Astrocyte of the cerebellum (primary cell): ENCODE measurements at regions not wholly inside any gene's neighbourhood (a gene's known extent, or its start where the extent isn't known, plus 50 kb on each side); places are given as distances from the start of the nearest gene placed in this dataset.
"Not testable (repeated sequence)": the region's sequence is repeated elsewhere in the genome, so short reads cannot be mapped to it uniquely, and the experiment has no call there.

ENCODE experiments used
- DNase-seq: peaks from one replicate; pipeline ENCODE4 v3.0.0-alpha.2; 2011; ENCODE audit warnings: low read depth
- H3K4me3 ChIP-seq: 2 replicates; pipeline ENCODE4 v1.5.1; 2011; ENCODE audit warnings: mild to moderate bottlenecking, low read depth, low read length, moderate library complexity
- in situ Hi-C: cut with HindIII; loops from 2 replicates; pipeline ENCODE4 v1.10.0; 2017; ENCODE audit warnings: low sequenced_read_pairs
- TF ChIP-seq, protein P1 (sequence below): IDR thresholded peaks from 2 replicates; pipeline ENCODE4 v1.5.1; 2012; ENCODE audit warnings: low read length, low read depth, moderate library complexity, mild to moderate bottlenecking; ENCODE audit errors: missing control alignments

DNA sequence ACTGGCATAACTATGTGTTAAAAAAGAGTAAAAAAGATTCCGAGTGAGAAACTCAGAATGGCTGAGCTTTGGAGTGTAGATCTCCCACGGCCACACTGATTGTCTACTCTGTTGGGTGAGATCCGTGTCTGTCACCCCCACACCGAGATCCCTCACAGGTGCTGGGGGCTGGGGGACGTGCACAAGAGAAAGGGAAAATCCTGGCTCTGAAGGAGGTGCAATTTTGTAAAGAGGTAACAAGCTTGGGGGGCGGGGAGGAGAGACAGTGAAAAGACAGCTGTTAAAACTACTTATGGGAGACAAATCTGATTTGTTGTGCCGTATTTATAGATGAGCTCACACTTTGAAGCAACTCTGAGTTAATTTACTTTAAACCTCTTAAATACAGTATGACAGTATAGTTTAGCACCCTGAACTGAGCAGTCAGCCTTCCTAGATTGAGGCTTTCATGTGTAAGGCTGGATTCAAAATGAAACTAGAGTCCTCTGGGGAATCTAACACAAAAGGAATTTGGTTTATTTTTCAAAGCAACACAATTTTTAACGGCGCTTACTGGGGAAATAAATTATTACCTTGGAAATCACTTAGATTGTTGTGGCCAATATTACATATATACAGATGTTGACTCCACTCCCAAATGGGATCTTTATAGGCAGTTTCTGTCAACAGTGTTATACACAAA is 167.4 kb upstream of the RGS6 start:
- TF ChIP-seq, protein P1, sequence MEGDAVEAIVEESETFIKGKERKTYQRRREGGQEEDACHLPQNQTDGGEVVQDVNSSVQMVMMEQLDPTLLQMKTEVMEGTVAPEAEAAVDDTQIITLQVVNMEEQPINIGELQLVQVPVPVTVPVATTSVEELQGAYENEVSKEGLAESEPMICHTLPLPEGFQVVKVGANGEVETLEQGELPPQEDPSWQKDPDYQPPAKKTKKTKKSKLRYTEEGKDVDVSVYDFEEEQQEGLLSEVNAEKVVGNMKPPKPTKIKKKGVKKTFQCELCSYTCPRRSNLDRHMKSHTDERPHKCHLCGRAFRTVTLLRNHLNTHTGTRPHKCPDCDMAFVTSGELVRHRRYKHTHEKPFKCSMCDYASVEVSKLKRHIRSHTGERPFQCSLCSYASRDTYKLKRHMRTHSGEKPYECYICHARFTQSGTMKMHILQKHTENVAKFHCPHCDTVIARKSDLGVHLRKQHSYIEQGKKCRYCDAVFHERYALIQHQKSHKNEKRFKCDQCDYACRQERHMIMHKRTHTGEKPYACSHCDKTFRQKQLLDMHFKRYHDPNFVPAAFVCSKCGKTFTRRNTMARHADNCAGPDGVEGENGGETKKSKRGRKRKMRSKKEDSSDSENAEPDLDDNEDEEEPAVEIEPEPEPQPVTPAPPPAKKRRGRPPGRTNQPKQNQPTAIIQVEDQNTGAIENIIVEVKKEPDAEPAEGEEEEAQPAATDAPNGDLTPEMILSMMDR: no peak
- no peak for DNase-seq
- in situ Hi-C loops: no loop called here
- no peak overlapping the region for H3K4me3 ChIP-seq

DNA sequence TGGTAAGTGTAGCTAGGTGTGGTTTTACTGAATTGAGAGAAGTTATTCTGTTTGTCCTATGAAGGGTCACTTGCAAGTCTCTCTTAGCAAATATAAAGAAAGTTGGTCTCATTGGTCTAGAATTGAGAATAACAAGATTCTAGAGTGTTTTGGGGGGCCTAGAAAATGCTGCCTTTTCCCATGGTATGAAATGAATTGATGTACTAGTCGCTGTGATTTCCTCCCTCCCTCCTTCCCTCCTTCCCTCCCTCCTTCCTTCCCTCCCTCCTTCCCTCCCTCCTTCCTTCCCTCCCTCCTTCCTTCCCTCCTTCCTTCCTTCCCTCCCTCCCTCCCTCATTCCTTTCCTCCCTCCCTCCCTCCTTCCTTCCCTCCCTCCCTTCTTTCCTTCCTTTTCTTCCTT is 166.7 kb upstream of the RGS6 start:
- in situ Hi-C loops: no loop called here
- DNase-seq: no peak
- no peak overlapping the region for H3K4me3 ChIP-seq
- TF ChIP-seq, protein P1: no peak

DNA sequence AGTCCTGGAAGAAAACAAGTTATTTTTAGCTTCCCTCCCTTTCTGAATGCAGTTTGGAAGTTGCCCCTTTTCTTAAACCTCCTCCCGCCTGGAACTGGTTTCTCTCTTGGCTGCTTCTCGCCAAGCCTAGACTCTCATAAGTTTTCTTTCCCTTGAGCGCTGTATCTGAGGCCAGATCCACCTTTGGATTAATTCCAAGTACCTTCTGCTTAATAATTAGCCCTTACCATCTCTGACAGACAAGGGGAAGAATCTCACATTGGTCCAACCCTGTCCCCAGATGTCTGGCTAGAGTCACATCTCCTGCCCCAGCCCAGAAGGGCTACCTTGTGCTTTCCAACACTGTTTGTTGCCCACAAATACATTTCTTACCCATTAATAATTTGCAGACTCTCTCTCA is 161.8 kb upstream of the RGS6 start:
- TF ChIP-seq, protein P1: no peak
- in situ Hi-C loops: no loop called here
- DNase-seq: no peak

DNA sequence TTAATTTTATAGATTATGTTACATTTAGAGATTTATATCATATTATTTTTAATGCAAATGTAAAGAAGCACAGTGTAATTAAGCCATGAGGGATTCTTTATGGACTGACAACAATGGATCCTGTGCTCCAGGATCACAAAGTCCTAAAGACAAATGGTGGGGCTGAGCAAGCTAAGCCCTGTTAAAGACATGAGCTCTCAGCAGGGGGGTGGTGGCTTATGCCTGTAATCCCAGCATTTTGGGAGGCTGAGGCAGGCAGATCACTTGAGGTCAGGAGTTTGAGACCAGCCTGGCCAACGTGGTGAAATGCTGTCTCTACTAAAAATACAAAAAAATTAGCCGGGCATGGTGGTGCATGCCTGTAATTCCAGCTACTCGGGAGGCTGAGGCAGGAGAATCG is 160.8 kb upstream of the RGS6 start:
- in situ Hi-C loops, H3K4me3 ChIP-seq, DNase-seq: not testable (repeated sequence)

More for the DNA sequence above, 161.8 kb upstream of the RGS6 start:
- no peak overlapping the region for H3K4me3 ChIP-seq

DNA sequence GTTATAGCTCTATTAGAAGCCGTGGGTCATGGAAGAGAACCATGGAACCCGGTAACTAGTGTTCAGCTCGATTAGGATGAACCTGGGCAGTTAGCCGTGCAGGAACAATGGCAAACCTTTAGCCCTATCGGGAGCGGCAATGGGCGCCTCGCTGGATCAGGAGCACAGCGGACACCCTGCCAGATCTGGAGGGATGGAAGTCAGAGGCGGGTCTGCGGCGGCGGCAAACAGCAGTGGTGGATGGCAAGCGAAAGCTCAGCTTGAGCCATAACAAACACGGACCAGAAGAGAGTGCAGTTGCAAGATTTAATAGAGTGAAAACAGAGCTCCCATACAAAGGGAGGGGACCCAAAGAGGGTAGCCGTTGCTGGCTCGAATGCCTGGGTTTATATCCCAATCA is 160.2 kb upstream of the RGS6 start:
- in situ Hi-C loops, H3K4me3 ChIP-seq, DNase-seq: not testable (repeated sequence)

DNA sequence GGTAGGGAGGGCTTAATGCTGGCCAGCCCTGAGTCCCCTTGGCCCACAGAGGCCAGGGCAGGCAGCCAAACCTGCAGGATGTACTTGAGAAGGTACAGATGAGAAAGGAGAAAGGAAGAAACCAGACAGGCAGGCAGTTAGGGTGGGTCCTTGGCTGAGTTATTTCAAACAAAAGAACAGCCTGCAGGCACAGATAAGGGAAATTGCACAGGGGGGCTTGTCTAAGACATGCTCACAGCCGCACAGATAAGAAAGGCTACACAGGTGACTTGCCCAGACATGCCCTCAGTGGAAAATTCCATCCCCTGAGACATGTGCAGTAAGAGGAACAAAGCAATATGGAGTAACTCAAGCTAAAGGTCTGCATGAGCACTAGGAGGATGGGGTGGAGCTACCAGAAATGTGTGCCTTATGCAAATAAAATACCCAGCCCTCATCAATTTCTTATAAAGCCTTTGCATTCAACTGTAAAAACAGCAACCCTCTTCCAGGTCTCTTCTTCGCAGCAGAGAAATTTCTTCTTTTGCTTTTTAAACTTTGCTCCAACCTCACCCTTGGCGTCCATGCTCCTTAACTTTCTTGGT is 158.2 kb upstream of the RGS6 start:
- in situ Hi-C loops: no loop called here
- no peak overlapping the region for H3K4me3 ChIP-seq
- no peak for DNase-seq
- TF ChIP-seq, protein P1: no peak

DNA sequence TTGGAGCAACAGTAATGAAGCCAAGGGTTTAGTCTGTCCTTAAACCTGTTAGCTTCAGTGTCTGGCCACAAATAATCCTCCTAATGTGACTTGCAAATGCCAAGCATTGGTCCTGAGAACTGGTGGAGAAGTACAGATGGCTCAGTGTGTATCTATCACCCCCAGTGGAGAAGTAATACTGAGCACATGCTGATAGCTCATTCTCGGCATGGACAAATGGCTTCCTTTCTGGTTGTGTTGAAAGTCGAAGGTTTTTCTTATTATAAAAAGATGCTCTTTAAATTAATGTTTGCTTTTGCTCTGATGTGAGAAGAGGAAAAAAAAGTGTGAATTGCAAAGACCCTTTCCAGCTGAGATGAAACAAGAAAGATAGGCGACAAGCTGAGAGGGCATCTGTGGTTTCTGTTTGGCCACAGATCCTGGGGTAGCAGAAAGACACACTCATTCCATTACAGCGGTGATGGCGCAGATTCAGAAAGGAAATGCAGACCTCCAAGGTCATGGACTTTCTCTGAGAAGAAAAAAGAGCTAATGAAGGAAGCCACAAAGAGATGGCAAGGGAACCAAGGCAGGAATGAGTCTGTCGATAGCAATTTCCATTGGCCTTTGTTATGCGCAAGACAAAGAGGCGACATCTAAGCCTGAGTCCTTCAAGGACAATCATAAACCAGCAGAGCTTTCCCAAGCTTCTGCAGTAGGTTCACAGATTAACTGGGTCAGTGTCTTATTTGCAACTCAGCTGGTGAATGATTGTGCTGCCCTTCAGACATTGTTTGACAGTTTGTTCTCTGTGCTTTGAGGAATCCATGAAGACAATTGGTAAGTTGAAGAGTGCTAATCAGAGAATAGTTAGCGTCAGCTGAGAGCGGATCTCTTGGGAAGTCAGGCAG is 155.5 kb upstream of the RGS6 start:
- peak; percentile 84 for DNase-seq
- H3K4me3 ChIP-seq: no peak overlapping the region
- in situ Hi-C loops: no loop called here
- TF ChIP-seq, protein P1: no peak
